ENCODE measurements at regions not wholly inside any gene's neighbourhood (a gene's known extent, or its start where the extent isn't known, plus 50 kb on each side); places are given as distances from the start of the nearest gene placed in this dataset.
"Not testable (repeated sequence)": the region's sequence is repeated elsewhere in the genome, so short reads cannot be mapped to it uniquely, and the experiment has no call there.

DNA sequence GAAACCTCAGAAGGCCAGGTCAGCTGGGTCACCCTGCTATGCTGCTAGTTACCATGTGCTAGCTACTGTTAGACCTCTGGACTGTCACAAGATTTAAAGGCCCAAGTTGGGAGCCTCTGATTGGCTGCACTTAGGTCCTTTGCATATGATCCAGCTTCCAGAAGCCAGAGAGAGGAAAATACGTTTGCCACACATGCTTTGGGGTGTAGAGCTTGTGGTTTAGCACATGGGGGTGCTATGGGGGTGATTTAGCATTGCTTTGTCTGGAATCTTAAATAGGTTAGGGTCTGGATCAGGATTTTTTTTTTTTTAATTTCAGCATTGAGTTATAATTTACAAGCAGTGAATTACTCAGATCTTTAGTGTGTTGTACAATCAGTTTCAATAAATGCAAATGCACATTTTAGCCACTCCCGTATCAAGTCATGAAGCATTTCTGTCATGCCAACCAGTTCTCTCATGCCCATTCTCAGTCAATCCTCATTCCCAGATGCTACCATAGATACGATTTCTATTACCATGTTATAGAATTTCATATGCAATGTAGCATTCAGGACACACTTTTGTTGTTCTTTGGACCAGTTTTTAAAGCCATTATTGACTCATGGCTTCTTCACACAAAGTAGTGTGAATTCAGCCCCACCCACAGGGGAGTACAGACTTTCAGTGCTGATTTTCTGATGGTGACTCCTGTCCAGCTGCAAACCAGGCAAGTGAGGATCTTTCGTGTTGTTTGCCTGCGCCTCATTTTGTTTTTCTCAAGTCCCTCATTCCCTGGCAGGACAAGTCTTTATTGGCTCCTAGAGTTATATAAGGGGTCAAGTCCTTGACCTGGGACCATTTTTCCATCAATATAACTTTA, 250.4 kb downstream of the LRRC70 start:
- no peaks in the 10 kb centered on the region for H3K4me1 ChIP-seq
- H3K36me3 ChIP-seq = no peaks in the 10 kb centered on the region
- no peak overlapping the region for H3K9ac ChIP-seq
- no peak overlapping the region for H3K4me2 ChIP-seq
- H2AFZ ChIP-seq (replicated peaks) = no peak overlapping the region
- H3F3A ChIP-seq (ENCODE audit: low read depth) = no peaks in the 10 kb centered on the region
- Mint-ChIP-seq H3K4me1 (no peaks in the 10 kb centered on the region), H3K4me3 (no peak overlapping the region), H3K9me3 (peaks cover 2% of the 10 kb centered on the region), H3K27ac (no peak overlapping the region), H3K36me3 (no peaks in the 10 kb centered on the region), H3K27me3 (ENCODE audit: insufficient read depth, low read depth) (peaks cover 2% of the 10 kb centered on the region)
- no peaks in the 10 kb centered on the region for H3K79me2 ChIP-seq (ENCODE audit: low read depth)
- H3K4me3 ChIP-seq = no peak overlapping the region
- H4K20me1 ChIP-seq (ENCODE audit: low read depth) = no peaks in the 10 kb centered on the region
- H3K27me3 ChIP-seq = no peaks in the 10 kb centered on the region
- TF ChIP-seq, protein P1, sequence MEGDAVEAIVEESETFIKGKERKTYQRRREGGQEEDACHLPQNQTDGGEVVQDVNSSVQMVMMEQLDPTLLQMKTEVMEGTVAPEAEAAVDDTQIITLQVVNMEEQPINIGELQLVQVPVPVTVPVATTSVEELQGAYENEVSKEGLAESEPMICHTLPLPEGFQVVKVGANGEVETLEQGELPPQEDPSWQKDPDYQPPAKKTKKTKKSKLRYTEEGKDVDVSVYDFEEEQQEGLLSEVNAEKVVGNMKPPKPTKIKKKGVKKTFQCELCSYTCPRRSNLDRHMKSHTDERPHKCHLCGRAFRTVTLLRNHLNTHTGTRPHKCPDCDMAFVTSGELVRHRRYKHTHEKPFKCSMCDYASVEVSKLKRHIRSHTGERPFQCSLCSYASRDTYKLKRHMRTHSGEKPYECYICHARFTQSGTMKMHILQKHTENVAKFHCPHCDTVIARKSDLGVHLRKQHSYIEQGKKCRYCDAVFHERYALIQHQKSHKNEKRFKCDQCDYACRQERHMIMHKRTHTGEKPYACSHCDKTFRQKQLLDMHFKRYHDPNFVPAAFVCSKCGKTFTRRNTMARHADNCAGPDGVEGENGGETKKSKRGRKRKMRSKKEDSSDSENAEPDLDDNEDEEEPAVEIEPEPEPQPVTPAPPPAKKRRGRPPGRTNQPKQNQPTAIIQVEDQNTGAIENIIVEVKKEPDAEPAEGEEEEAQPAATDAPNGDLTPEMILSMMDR (IDR thresholded peaks at IDR 0.05) = no peak
- TF ChIP-seq EZH2phosphoT487 (IDR thresholded peaks at IDR 0.05) = no peak
- TF ChIP-seq EZH2 (IDR thresholded peaks at IDR 0.05) = no peak
- H3K27ac ChIP-seq = no peak overlapping the region
- H3K9me3 ChIP-seq (ENCODE audit: low read depth) = no peaks in the 10 kb centered on the region
- DNase-seq (ENCODE audit: low spot score) = peak; percentile 2

DNA sequence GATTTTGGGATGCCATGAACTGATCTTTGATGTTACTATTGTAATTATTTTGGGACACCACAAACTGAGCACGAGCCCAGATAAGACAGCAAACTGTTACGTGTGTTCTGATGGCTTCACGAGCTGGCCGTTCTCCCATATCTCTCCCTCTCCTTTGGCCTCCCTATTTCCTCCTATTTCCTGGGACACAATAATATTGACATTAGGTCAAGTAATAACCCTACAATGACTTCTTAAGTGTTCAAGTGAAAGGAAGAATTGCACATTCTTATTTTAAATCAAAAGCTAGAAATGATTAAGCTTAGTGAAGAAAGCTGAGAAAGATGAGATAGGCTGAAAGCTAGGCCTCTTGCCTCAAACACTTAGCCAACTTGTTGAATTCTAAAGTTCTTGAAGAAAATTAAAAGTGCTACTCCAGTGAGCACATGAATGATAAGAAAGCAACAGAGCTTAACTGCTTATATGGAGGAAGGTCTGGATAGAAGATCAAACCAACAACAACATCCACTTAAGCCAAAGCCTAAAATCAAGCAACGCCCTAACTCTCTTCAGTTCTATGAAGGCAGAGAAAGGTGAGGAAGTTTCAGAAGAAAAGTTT, 247.1 kb downstream of the LRRC70 start:
- no peaks in the 10 kb centered on the region for H3K9me3 ChIP-seq (ENCODE audit: low read depth)

DNA sequence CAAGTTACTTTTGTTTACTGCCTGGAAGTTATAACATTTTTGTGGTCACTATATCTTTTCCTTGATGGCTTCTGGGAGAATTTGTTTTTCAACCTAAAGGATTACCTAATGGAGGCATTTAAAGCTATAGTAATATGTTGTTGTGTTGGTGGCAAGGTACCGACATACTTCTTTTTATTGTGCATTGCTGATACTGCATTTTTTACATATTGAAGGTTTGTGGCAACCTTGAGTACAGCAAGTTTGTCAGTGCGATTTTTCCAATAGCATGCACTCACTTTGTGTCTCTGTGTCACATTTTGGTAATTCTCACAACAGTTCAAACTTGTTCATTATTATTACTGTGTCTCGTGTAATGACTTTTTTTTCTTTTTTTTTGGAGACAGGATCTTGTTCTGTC, 246.3 kb downstream of the LRRC70 start:
- H3K27me3 ChIP-seq = no peaks in the 10 kb centered on the region
- H3K27me3 Mint-ChIP-seq (ENCODE audit: insufficient read depth, low read depth) = no peaks in the 10 kb centered on the region
- H3K4me3 ChIP-seq = no peak overlapping the region
- no peak overlapping the region for H3K4me3 Mint-ChIP-seq
- no peaks in the 10 kb centered on the region for H3K36me3 Mint-ChIP-seq
- H3K9me3 ChIP-seq (ENCODE audit: low read depth) = no peaks in the 10 kb centered on the region
- no peaks in the 10 kb centered on the region for H3K9me3 Mint-ChIP-seq
- H3K9ac ChIP-seq = no peak overlapping the region
- no peaks in the 10 kb centered on the region for H3F3A ChIP-seq (ENCODE audit: low read depth)
- H3K4me1 ChIP-seq = no peaks in the 10 kb centered on the region
- H3K79me2 ChIP-seq (ENCODE audit: low read depth) = no peaks in the 10 kb centered on the region
- H4K20me1 ChIP-seq (ENCODE audit: low read depth) = no peaks in the 10 kb centered on the region
- no peaks in the 10 kb centered on the region for H3K36me3 ChIP-seq
- no peaks in the 10 kb centered on the region for H3K4me1 Mint-ChIP-seq
- no peak overlapping the region for H3K4me2 ChIP-seq
- no peak overlapping the region for H2AFZ ChIP-seq (replicated peaks)
- no peak for DNase-seq (ENCODE audit: low spot score)
- no peak overlapping the region for H3K27ac ChIP-seq
- TF ChIP-seq, protein P1 (IDR thresholded peaks at IDR 0.05) = no peak
- TF ChIP-seq EZH2phosphoT487 (IDR thresholded peaks at IDR 0.05) = no peak
- no peak for TF ChIP-seq EZH2 (IDR thresholded peaks at IDR 0.05)
- H3K27ac Mint-ChIP-seq = no peak overlapping the region

More for the DNA sequence above, 247.1 kb downstream of the LRRC70 start:
- Histone ChIP-seq H3K36me3 (no peaks in the 10 kb centered on the region), H3K27me3 (no peaks in the 10 kb centered on the region), H3K79me2 (ENCODE audit: low read depth) (no peaks in the 10 kb centered on the region), H3K9ac (no peak overlapping the region), H3K27ac (no peak overlapping the region), H4K20me1 (ENCODE audit: low read depth) (no peaks in the 10 kb centered on the region), H2AFZ (replicated peaks) (no peak overlapping the region), H3K4me3 (no peak overlapping the region), H3F3A (ENCODE audit: low read depth) (no peaks in the 10 kb centered on the region), H3K4me1 (no peaks in the 10 kb centered on the region), H3K4me2 (no peak overlapping the region)
- no peak for DNase-seq (ENCODE audit: low spot score)
- Mint-ChIP-seq H3K27ac (no peak overlapping the region), H3K9me3 (no peaks in the 10 kb centered on the region), H3K4me3 (no peak overlapping the region), H3K4me1 (no peaks in the 10 kb centered on the region), H3K36me3 (no peaks in the 10 kb centered on the region), H3K27me3 (ENCODE audit: insufficient read depth, low read depth) (no peaks in the 10 kb centered on the region)
- TF ChIP-seq, protein P1 (IDR thresholded peaks at IDR 0.05) = no peak
- TF ChIP-seq EZH2phosphoT487 (IDR thresholded peaks at IDR 0.05) (no peak), EZH2 (IDR thresholded peaks at IDR 0.05) (no peak)

DNA sequence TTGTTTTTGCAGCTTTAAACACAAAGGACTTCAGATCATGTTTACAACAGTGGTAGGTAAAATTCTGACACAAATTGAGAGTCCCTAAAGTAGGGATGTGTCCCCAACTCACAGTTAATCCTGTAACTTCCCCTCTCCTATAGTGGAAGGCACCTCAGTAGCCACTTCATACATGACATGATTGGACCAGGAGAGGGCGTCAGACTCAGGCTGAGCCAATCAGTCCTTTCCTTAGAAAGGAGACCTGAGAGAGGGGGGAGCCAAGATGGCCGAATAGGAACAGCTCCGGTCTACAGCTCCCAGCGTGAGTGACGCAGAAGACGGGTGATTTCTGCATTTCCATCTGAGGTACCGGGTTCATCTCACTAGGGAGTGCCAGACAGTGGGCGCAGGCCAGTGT, 238.4 kb downstream of the LRRC70 start:
- peak; percentile 6 for DNase-seq (ENCODE audit: low spot score)
- H3K9ac ChIP-seq; H4K20me1 ChIP-seq (ENCODE audit: low read depth); H3K4me2 ChIP-seq; H3K27ac ChIP-seq; H3K27me3 Mint-ChIP-seq (ENCODE audit: insufficient read depth, low read depth); H3K4me1 Mint-ChIP-seq; H3K4me3 Mint-ChIP-seq; H3K9me3 Mint-ChIP-seq; H3K27me3 ChIP-seq; H3K27ac Mint-ChIP-seq; H3K9me3 ChIP-seq (ENCODE audit: low read depth); H2AFZ ChIP-seq (replicated peaks); H3F3A ChIP-seq (ENCODE audit: low read depth); H3K36me3 Mint-ChIP-seq; H3K4me3 ChIP-seq; H3K36me3 ChIP-seq; H3K79me2 ChIP-seq (ENCODE audit: low read depth); H3K4me1 ChIP-seq: not testable (repeated sequence)
